OCI-LY7 (cell line): ENCODE measurements at regions not wholly inside any gene's neighbourhood (a gene's known extent, or its start where the extent isn't known, plus 50 kb on each side); places are given as distances from the start of the nearest gene placed in this dataset.

Source experiments
- BruUV-seq: library from RNA; stranded (reverse); fragments of 400-500 nt; replicated peaks from 2 replicates; lab custom pipeline; 2021; lab: Mats Ljungman, UMichigan
- CTCF ChIA-PET: fragments of 300-600 bp; sonication (Branson Sonifier 250); formaldehyde crosslinking; loops from one replicate; lab custom pipeline; 2022; ENCODE audit warnings: antibody characterized with exemption; ENCODE audit not compliant: unreplicated experiment; lab: Charles Lee
- POLR2A ChIA-PET: fragments of 300-600 bp; sonication (Branson Sonifier 250); formaldehyde crosslinking; loops from one replicate; lab custom pipeline; 2022; ENCODE audit warnings: antibody characterized with exemption; lab: Charles Lee
- DNase-seq: peaks from one replicate; pipeline ENCODE4 v3.0.0-alpha.2; 2015; ENCODE audit warnings: low spot score
- H2AFZ ChIP-seq: fragments of 200-600 bp; sonication (generic), shearing (Covaris generic); 2 replicates; pipeline ENCODE4 v1.6.1; 2014; ENCODE audit warnings: mild to moderate bottlenecking, antibody characterized with exemption, low read length, moderate library complexity
- H3K27ac ChIP-seq: fragments of 200-600 bp; sonication (generic); 2 replicates; pipeline ENCODE4 v1.5.1; 2014; ENCODE audit warnings: mixed run types, low read depth, mild to moderate bottlenecking, moderate library complexity, low read length, inconsistent platforms; ENCODE audit not compliant: poor library complexity, severe bottlenecking
- H3K36me3 ChIP-seq: fragments of 200-600 bp; sonication (generic); 2 replicates; pipeline ENCODE4 v1.6.1; 2014; ENCODE audit warnings: mild to moderate bottlenecking, antibody characterized with exemption, low read length, moderate library complexity, mixed read lengths; ENCODE audit not compliant: insufficient read depth
- H3K4me1 ChIP-seq: fragments of 200-600 bp; sonication (generic); 2 replicates; pipeline ENCODE4 v1.5.1; 2014; ENCODE audit warnings: mild to moderate bottlenecking, low read length; ENCODE audit not compliant: insufficient read depth, poor library complexity, severe bottlenecking
- H3K4me2 ChIP-seq: fragments of 200-600 bp; sonication (generic); 2 replicates; pipeline ENCODE4 v1.6.1; 2014; ENCODE audit warnings: mild to moderate bottlenecking, low read length
- H3K4me3 ChIP-seq: fragments of 200-600 bp; sonication (generic); 2 replicates; pipeline ENCODE4 v1.5.1; 2014; ENCODE audit warnings: mild to moderate bottlenecking, low read depth, low read length; ENCODE audit not compliant: poor library complexity, severe bottlenecking
- H3K79me2 ChIP-seq: fragments of 200-600 bp; sonication (generic); 2 replicates; pipeline ENCODE4 v1.6.1; 2016; ENCODE audit warnings: low read depth, mild to moderate bottlenecking, low read length, moderate library complexity, mixed read lengths; ENCODE audit not compliant: insufficient read depth
- H3K9me2 ChIP-seq: fragments of 200-600 bp; sonication (generic); 2 replicates; pipeline ENCODE4 v1.6.1; 2016; ENCODE audit warnings: mild to moderate bottlenecking, low read length, mixed read lengths; ENCODE audit not compliant: insufficient read depth
- H3K9me3 ChIP-seq: fragments of 200-600 bp; sonication (generic); 2 replicates; pipeline ENCODE4 v1.6.1; 2014; ENCODE audit warnings: mild to moderate bottlenecking, mixed run types, low read length, mixed read lengths
- H4K20me1 ChIP-seq: fragments of 200-600 bp; sonication (generic); 2 replicates; pipeline ENCODE4 v1.6.1; 2014; ENCODE audit warnings: mild to moderate bottlenecking, antibody characterized with exemption, low read length, moderate library complexity, mixed read lengths; ENCODE audit not compliant: insufficient read depth
- EZH2phosphoT487 ChIP-seq: fragments of 200-600 bp; sonication (generic); IDR thresholded peaks from 2 replicates; pipeline ENCODE4 v1.6.1; 2018; ENCODE audit warnings: low read depth, borderline replicate concordance, mild to moderate bottlenecking, mixed run types, antibody characterized with exemption, low read length, moderate library complexity, mixed read lengths
- intact Hi-C: fragments of 100-400 bp; cut with micrococcal nuclease; formaldehyde crosslinking; loops from one replicate; pipeline ENCODE4 v1.10.0; 2022; ENCODE audit not compliant: unreplicated experiment
- TF ChIP-seq, protein P1 (sequence below): fragments of 200-600 bp; sonication (generic); conservative IDR thresholded peaks from 2 replicates; pipeline ENCODE4 v1.5.1; 2014; ENCODE audit warnings: mild to moderate bottlenecking, antibody characterized with exemption, low read length, moderate library complexity, mixed read lengths

DNA sequence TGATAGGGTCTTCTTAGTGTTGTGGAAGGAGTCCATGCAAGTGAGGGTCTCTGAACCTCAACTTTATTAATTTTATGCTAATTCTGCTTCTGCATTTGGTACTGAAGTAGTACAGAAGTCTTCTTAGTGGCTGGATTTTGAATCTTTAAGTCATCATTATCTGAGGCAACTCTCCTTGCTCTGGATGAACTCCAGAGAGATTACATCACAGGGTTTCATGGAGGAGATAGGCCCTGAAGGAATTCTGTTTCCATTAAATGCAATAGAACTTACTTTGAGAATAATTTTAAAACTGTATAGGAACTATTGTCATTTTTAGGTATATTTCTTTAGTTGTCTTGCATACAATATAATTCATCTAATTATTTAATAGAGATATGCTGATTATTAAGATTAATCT lies 451.2 kb downstream of the FAT4 start:
- Histone ChIP-seq H3K9me2 (no peaks in the 10 kb centered on the region), H3K9me3 (no peaks in the 10 kb centered on the region), H2AFZ (no peak overlapping the region), H3K4me3 (no peak overlapping the region), H3K36me3 (no peaks in the 10 kb centered on the region), H3K27ac (no peak overlapping the region), H3K79me2 (no peaks in the 10 kb centered on the region), H3K4me1 (no peaks in the 10 kb centered on the region), H3K4me2 (no peak overlapping the region), H4K20me1 (no peaks in the 10 kb centered on the region)
- DNase-seq = no peak
- BruUV-seq = no TSS peak
- intact Hi-C loops = no loop called here
- no peak for TF ChIP-seq EZH2phosphoT487
- TF ChIP-seq, protein P1, sequence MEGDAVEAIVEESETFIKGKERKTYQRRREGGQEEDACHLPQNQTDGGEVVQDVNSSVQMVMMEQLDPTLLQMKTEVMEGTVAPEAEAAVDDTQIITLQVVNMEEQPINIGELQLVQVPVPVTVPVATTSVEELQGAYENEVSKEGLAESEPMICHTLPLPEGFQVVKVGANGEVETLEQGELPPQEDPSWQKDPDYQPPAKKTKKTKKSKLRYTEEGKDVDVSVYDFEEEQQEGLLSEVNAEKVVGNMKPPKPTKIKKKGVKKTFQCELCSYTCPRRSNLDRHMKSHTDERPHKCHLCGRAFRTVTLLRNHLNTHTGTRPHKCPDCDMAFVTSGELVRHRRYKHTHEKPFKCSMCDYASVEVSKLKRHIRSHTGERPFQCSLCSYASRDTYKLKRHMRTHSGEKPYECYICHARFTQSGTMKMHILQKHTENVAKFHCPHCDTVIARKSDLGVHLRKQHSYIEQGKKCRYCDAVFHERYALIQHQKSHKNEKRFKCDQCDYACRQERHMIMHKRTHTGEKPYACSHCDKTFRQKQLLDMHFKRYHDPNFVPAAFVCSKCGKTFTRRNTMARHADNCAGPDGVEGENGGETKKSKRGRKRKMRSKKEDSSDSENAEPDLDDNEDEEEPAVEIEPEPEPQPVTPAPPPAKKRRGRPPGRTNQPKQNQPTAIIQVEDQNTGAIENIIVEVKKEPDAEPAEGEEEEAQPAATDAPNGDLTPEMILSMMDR = no peak
- ChIA-PET CTCF (no interaction called here), POLR2A (no interaction called here)

DNA sequence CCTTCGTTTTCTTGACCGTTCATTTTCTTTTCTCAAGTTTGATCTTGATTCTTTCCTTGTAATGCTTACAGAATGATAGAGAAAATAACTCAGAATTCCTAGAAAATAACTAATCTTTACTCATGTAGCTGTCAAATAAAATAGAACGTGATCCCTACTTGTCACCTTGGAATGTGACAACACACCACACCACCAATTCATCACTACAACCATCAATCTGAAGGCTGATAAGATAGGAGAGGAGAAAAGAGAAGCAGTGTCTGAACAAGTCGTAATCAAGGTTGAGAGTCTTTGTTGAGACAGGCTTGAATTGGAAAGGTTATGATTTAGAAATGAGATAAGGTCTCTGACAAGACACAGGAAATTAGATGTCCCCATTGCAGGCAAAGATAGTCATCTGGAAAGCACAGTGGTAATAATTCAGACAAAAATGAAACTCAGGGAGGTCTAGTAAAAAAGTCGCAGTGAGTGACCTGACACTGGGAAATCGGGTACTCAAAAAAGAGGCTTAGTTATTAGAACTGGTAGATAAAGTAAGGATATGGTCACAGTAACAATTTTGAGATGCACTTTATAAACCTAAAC lies 456.2 kb downstream of the FAT4 start:
- Histone ChIP-seq H4K20me1 (no peaks in the 10 kb centered on the region), H3K79me2 (no peaks in the 10 kb centered on the region), H3K4me1 (no peaks in the 10 kb centered on the region), H2AFZ (no peak overlapping the region), H3K27ac (no peak overlapping the region), H3K4me2 (no peak overlapping the region), H3K36me3 (no peaks in the 10 kb centered on the region), H3K9me3 (no peaks in the 10 kb centered on the region), H3K9me2 (no peaks in the 10 kb centered on the region), H3K4me3 (no peak overlapping the region)
- intact Hi-C loops = no loop called here
- no peak for TF ChIP-seq EZH2phosphoT487
- TF ChIP-seq, protein P1 = no peak
- DNase-seq = no peak
- BruUV-seq = no TSS peak
- CTCF ChIA-PET = no interaction called here
- POLR2A ChIA-PET = interaction anchor here (0.7 kb wide), 1 partner anchor 17 kb away, joined by 3 read pairs; no protein-coding TSS in a partner anchor

DNA sequence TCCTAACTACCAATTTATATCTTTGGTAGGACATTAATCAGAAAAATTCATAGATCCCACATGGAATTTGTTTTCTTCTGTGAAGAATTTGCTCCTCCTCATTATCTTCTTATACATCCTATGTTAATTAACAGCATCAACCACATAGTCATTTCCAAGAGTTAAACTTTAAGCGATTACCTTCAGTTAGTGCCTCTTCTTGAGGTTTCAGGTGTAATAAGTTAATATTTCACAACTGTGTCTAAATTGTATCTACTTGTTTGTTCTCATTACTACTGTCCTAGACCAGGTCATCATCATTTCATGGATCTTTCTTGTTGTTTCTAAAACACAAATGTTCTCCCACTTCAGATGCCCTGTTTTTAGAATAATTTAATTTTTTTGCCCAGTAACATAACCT lies 457.9 kb downstream of the FAT4 start:
- Histone ChIP-seq H3K9me2 (no peaks in the 10 kb centered on the region), H3K36me3 (no peaks in the 10 kb centered on the region), H3K4me2 (no peak overlapping the region), H3K79me2 (no peaks in the 10 kb centered on the region), H4K20me1 (no peaks in the 10 kb centered on the region), H2AFZ (no peak overlapping the region), H3K9me3 (no peaks in the 10 kb centered on the region), H3K4me1 (no peaks in the 10 kb centered on the region), H3K27ac (no peak overlapping the region), H3K4me3 (no peak overlapping the region)
- CTCF ChIA-PET = no interaction called here
- TF ChIP-seq EZH2phosphoT487 = no peak
- TF ChIP-seq, protein P1 = no peak
- POLR2A ChIA-PET = no interaction called here
- intact Hi-C loops = no loop called here
- BruUV-seq = no TSS peak
- DNase-seq = no peak
